GM12892 (cell line): ENCODE measurements at regions not wholly inside any gene's neighbourhood (a gene's known extent, or its start where the extent isn't known, plus 50 kb on each side); places are given as distances from the start of the nearest gene placed in this dataset.
A peak's percentile ranks its signal among the peaks of the same experiment; 100 is the strongest.
"Not testable (repeated sequence)": the region's sequence is repeated elsewhere in the genome, so short reads cannot be mapped to it uniquely, and the experiment has no call there.

Experiments used
- DNase-seq: peaks from one replicate; pipeline ENCODE4 v3.0.0; 2011; ENCODE audit not compliant: insufficient read length
- FAIRE-seq: peaks from 2 replicates; lab custom pipeline; 2011; peaks lifted over from hg19 to GRCh38; lab: Jason Lieb, UNC
- POLR2A ChIP-seq: IDR thresholded peaks from 2 replicates; pipeline ENCODE4 v1.6.1; 2011; ENCODE audit warnings: low read depth, low read length, control low read depth
- POLR2AphosphoS5 ChIP-seq: IDR thresholded peaks from 2 replicates; pipeline ENCODE4 v1.6.1; 2011; ENCODE audit warnings: low read depth, low read length, control low read depth
- TAF1 ChIP-seq: IDR thresholded peaks from 2 replicates; pipeline ENCODE4 v1.6.1; 2011; ENCODE audit warnings: low read depth, mild to moderate bottlenecking, control low read depth, low read length, borderline replicate concordance

- FAIRE-seq, result no peak
- TF ChIP-seq POLR2AphosphoS5, result no peak
- TF ChIP-seq POLR2A, result no peak
- no peak for TF ChIP-seq TAF1
- DNase-seq, result no peak
Measured at GRCh38 chr4:127450276-127450675, 182.5 kb upstream of the INTU start.

- no peak for FAIRE-seq
- no peak for DNase-seq
- TF ChIP-seq TAF1 (no peak), POLR2A (no peak)
Measured at GRCh38 chr4:127463883-127464282, 168.9 kb upstream of the INTU start.

- FAIRE-seq (no peak), DNase-seq (no peak)
- no peak for TF ChIP-seq POLR2AphosphoS5
- TF ChIP-seq TAF1, result no peak
- TF ChIP-seq POLR2A, result no peak
Measured at GRCh38 chr4:127469542-127469941, 163.2 kb upstream of the INTU start.

GRCh38 chr4:127469959-127470809 lies 162.6 kb upstream of the INTU start:
- TF ChIP-seq POLR2A (no peak), POLR2AphosphoS5 (no peak), TAF1 (no peak)
- no peak for DNase-seq
- FAIRE-seq, result no peak

GRCh38 chr4:127478271-127478670 lies 154.5 kb upstream of the INTU start:
- FAIRE-seq, DNase-seq: not testable (repeated sequence)

- DNase-seq (no peak), FAIRE-seq (peak; percentile 24)
- TF ChIP-seq POLR2A (no peak), TAF1 (no peak), POLR2AphosphoS5 (no peak)
Measured at GRCh38 chr4:127479031-127479622, 153.6 kb upstream of the INTU start.

GRCh38 chr4:127482049-127482448 lies 150.7 kb upstream of the INTU start:
- TF ChIP-seq TAF1 (no peak), POLR2AphosphoS5 (no peak), POLR2A (no peak)
- no peak for DNase-seq
- no peak for FAIRE-seq

- no peak for TF ChIP-seq POLR2A
- no peak for TF ChIP-seq TAF1
- TF ChIP-seq POLR2AphosphoS5, result no peak
- DNase-seq, result no peak
- no peak for FAIRE-seq
Measured at GRCh38 chr4:127484117-127484516, 148.6 kb upstream of the INTU start.

- no peak for DNase-seq
- TF ChIP-seq POLR2AphosphoS5, result no peak
- TF ChIP-seq POLR2A, result no peak
- no peak for TF ChIP-seq TAF1
- FAIRE-seq, result no peak
Measured at GRCh38 chr4:127486248-127486647, 146.5 kb upstream of the INTU start.

- TF ChIP-seq POLR2AphosphoS5, result no peak
- DNase-seq, result no peak
- FAIRE-seq, result no peak
Measured at GRCh38 chr4:127491571-127491970, 141.2 kb upstream of the INTU start.

- FAIRE-seq, DNase-seq: not testable (repeated sequence)
Measured at GRCh38 chr4:127496875-127497274, 135.9 kb upstream of the INTU start.

GRCh38 chr4:127498366-127498765 lies 134.4 kb upstream of the INTU start:
- DNase-seq (no peak), FAIRE-seq (no peak)
- TF ChIP-seq POLR2AphosphoS5 (no peak), POLR2A (no peak), TAF1 (no peak)

- FAIRE-seq, result no peak
- TF ChIP-seq POLR2AphosphoS5, result no peak
- no peak for TF ChIP-seq POLR2A
- no peak for DNase-seq
Measured at GRCh38 chr4:127500242-127500641, 132.5 kb upstream of the INTU start.
